GM12891 (cell line): ENCODE measurements at regions not wholly inside any gene's neighbourhood (a gene's known extent, or its start where the extent isn't known, plus 50 kb on each side); places are given as distances from the start of the nearest gene placed in this dataset.

ENCODE experiments used
- DNase-seq: peaks from one replicate; pipeline ENCODE4 v3.0.0; 2011; ENCODE audit warnings: low spot score; ENCODE audit not compliant: insufficient read length
- FAIRE-seq: peaks from 2 replicates; lab custom pipeline; 2011; peaks lifted over from hg19 to GRCh38; lab: Jason Lieb, UNC
- PAX5 ChIP-seq: IDR thresholded peaks from 2 replicates; pipeline ENCODE4 v1.6.1; 2011; ENCODE audit warnings: low read length, moderate library complexity, mild to moderate bottlenecking; ENCODE audit not compliant: insufficient read depth, severe bottlenecking
- POLR2A ChIP-seq: IDR thresholded peaks from 2 replicates; pipeline ENCODE4 v1.6.1; 2011; ENCODE audit warnings: low read depth, low read length, control low read depth
- POLR2AphosphoS5 ChIP-seq: IDR thresholded peaks from 2 replicates; pipeline ENCODE4 v1.6.1; 2011; ENCODE audit warnings: low read depth, low read length, control low read depth
- POU2F2 ChIP-seq: IDR thresholded peaks from 2 replicates; pipeline ENCODE4 v1.6.1; 2011; ENCODE audit warnings: low read depth, mild to moderate bottlenecking, control low read depth, low read length, moderate library complexity
- SPI1 ChIP-seq: IDR thresholded peaks from 2 replicates; pipeline ENCODE4 v1.6.1; 2011; ENCODE audit warnings: low read depth, low read length, control low read depth
- TAF1 ChIP-seq: IDR thresholded peaks from 2 replicates; pipeline ENCODE4 v1.6.1; 2011; ENCODE audit warnings: low read depth, low read length, control low read depth

DNA sequence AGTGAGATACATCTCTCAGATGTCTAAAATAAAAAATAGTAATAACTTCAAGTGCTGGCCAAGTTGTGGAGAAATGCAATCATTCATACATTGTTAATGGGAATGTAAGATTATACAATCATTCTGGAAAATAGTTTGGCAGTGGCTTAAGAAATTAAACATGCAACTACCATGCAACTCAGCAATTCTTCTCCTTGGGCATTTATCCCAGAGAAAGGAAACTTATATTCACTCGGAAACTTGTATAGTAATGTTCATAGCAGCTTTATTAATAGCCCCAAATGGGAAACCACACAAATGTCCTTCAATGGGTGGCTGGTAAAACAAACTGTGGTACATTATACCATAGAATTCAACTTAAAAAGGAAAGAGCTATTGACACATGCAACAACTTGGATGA, 274.0 kb upstream of the SPRED2 start:
- no peak for DNase-seq
- FAIRE-seq: no peak
- TF ChIP-seq PAX5: no peak
- no peak for TF ChIP-seq TAF1
- no peak for TF ChIP-seq POU2F2
- no peak for TF ChIP-seq SPI1
- TF ChIP-seq POLR2A: no peak
- no peak for TF ChIP-seq POLR2AphosphoS5

GRCh38 chr2:65701191-65701590, 268.8 kb upstream of the SPRED2 start:
- FAIRE-seq: no peak
- no peak for DNase-seq
- TF ChIP-seq POLR2A (no peak), PAX5 (no peak), SPI1 (no peak), POU2F2 (no peak), TAF1 (no peak), POLR2AphosphoS5 (no peak)

DNA sequence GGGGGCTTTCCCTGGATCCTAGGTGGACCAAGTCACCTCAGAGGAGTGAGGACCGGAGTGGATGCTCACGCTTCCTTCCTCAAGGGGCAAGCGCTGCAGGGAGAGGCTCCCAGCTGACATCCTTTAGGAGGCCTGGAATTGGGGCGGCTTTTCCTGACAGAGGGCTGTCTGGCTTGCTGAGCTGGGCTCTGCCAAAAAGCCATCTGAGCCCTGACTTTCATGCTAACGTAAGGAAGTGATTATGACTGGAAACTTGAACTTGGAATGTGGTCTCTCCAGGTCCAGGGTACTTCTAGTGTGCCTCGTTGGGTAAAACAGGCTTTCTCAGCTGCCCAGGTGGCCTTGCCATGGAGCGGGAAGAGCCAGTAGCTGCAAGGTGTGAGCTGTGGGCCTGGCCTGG, 268.3 kb upstream of the SPRED2 start:
- TF ChIP-seq TAF1 (no peak), POLR2A (no peak), POLR2AphosphoS5 (no peak), SPI1 (no peak), PAX5 (no peak), POU2F2 (no peak)
- no peak for DNase-seq
- FAIRE-seq: no peak

DNA sequence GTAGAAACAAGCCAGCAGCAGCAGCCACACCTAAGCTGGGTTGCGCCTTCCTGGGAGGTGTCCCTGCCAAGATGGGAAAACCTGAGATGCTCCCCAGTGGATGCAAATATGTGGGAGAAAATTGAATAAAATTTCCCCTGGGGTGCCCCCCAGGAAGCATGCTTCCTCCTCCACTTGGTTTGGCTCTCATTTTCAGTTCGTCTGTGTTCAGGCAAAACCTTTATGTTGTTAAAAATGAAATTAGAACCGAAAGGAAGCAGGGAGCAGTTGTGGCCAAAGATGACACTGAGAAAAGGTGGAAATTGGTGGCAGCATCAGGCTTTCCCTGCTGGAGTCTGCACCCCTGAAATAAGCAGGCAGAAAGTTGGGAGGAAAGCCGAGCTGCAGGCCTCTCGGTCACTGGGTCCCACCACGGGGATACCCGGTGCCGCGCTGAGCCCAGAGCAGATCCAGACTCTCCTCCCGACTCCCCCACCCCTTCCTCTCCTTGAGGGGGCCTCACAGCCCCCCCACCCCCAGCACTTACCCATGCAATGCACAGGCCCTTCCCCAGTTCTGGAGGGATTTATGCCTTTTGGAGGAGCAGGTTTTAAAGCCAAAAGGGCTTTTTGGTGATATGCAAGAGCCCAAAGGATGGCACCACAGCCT, 267.7 kb upstream of the SPRED2 start:
- TF ChIP-seq POLR2AphosphoS5 (no peak), SPI1 (no peak), POU2F2 (no peak), PAX5 (no peak), TAF1 (no peak), POLR2A (no peak)
- FAIRE-seq (no peak), DNase-seq (no peak)

DNA sequence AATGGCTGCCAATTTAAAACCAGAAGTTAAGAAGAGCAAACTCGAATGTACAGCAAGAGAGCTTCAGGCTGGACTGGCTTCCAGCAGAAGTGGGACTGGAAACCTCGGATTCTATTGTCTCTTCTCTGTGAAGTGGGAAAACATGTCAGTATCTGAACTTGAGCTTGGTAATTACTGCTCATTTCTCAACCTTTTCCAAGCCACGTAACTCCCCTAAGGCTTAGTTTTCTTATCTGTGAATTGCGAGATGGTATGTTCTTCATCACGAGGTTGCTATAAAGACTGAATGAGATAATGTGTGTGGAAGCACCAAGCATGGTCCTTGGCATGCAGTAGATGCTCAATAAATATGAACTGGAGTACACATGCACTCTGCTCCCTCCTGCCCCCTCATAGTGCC, 259.4 kb upstream of the SPRED2 start:
- DNase-seq (no peak), FAIRE-seq (no peak)
- TF ChIP-seq POU2F2 (no peak), PAX5 (no peak)

DNA sequence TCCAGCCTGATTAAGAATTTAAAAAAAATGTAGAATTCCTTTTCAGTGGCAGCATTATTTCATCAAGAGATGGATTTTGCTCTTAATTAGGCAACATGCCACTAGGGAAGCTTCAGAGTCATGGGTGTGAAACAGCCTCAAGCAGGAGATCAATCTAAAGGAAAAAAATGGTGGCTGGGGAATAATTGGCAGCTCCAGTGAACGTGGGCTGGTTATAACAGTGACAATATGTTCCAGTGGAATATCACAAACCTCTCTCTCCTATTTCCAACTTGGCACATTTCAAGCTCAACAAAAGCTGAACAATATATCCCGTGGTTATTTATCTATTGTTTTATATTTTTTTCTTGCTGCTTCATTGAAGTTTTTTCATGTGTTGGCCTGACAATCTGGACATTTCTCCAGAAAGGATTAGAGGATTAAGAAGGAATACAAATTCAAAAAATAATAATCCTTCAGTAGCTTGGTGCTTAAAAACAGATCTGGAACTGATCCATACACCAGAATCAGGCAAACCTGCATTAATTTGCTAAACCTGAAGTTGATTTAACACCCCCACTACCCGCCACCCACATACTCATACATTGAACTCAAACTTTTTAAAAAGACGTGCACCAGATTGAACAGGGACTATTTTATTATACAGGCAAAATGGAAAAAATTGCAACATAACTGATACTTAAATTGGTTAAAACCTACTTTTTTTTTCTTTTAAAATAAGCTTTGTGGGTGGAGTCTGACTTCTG, 255.9 kb upstream of the SPRED2 start:
- FAIRE-seq (no peak), DNase-seq (no peak)
- TF ChIP-seq POU2F2 (no peak), POLR2AphosphoS5 (no peak), TAF1 (no peak), POLR2A (no peak), SPI1 (no peak), PAX5 (no peak)

GRCh38 chr2:65687614-65688013, 255.2 kb upstream of the SPRED2 start:
- no peak for DNase-seq
- no peak for TF ChIP-seq POLR2A
- no peak for TF ChIP-seq TAF1
- no peak for TF ChIP-seq PAX5
- TF ChIP-seq SPI1: no peak
- no peak for TF ChIP-seq POU2F2
- no peak for TF ChIP-seq POLR2AphosphoS5
- no peak for FAIRE-seq

- peak; percentile 38 for FAIRE-seq
- DNase-seq: no peak
- TF ChIP-seq POLR2AphosphoS5: no peak
- TF ChIP-seq TAF1: no peak
- no peak for TF ChIP-seq SPI1
- no peak for TF ChIP-seq POU2F2
- no peak for TF ChIP-seq POLR2A
- TF ChIP-seq PAX5: no peak
Measured at GRCh38 chr2:65686928-65687521, 254.6 kb upstream of the SPRED2 start.

GRCh38 chr2:65681503-65681902, 249.1 kb upstream of the SPRED2 start:
- FAIRE-seq (no peak), DNase-seq (no peak)

More at GRCh38 chr2:65681503-65681902, 249.1 kb upstream of the SPRED2 start:
- TF ChIP-seq POU2F2 (no peak), PAX5 (no peak), TAF1 (no peak), POLR2A (no peak), SPI1 (no peak), POLR2AphosphoS5 (no peak)
